ENCODE measurements at regions not wholly inside any gene's neighbourhood (a gene's known extent, or its start where the extent isn't known, plus 50 kb on each side); places are given as distances from the start of the nearest gene placed in this dataset.
"Not testable (repeated sequence)": the region's sequence is repeated elsewhere in the genome, so short reads cannot be mapped to it uniquely, and the experiment has no call there.

DNA sequence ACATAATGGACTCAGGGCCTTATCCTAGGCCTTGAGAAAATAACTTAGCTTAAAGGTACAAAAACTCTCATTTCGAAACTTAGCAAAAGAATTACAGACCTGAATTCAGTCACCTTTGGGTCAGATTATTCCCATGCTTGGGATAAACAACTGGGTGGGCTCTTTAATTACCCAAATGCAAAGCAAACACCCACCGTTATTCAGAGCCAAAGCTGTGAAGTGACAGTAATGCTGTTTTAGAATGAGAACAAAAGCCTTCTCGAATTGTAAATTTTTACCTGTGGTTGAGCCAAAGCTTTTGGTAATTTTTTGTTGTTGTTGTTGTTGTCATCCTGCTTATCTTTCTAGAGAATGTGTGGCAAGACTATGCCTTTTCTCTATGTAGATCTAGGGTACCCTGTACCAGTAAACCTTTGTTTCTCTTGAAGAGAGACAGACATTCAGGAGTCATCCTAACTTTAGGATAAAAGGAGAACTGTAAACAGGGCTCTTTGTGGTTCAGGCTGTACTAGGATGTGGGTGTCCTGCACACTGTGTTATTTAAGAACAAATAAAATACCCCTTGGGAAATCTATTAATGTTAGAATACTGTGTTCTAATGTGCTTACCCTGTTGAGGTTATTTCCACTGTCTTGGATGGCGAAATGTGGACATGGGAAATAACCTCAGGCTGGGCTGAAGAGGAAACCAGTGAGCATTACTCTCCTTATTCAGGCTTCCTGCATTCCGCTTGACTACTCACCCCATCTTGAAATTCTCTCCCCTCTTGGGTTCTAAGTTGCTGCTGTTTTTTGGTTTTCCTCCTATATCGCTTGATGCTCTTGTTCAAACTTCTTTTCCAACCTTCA lies 480.7 kb downstream of the CD83 start:
- Histone ChIP-seq H2BK12ac (ENCODE audit: low read length in 2 of 2) (no peak overlapping the region), H2BK5ac (ENCODE audit: low read depth, low read length, poor library complexity, severe bottlenecking) (no peak overlapping the region), H2AK5ac (ENCODE audit: low read length, severe bottlenecking) (no peak overlapping the region), H3K4ac (ENCODE audit: low read depth in 1 of 2, low read length in 2 of 2) (no peak overlapping the region), H3K23ac (ENCODE audit: low read length in 2 of 2) (no peak overlapping the region), H3K18ac (ENCODE audit: low read depth in 1 of 2, low read length in 2 of 2) (no peak overlapping the region), H4K91ac (ENCODE audit: low read length) (no peak overlapping the region), H3K4me3 (ENCODE audit: insufficient read depth in 1 of 2, low read depth in 1 of 2, low read length in 2 of 2) (no peak overlapping the region), H3K4me2 (ENCODE audit: low read length, poor library complexity, severe bottlenecking) (no peak overlapping the region), H3K9ac (ENCODE audit: low read length) (no peak overlapping the region), H3K14ac (ENCODE audit: low read length in 2 of 2) (no peak overlapping the region), H3K27me3 (ENCODE audit: control insufficient read depth in 1 of 2, insufficient read depth in 1 of 2, low read length in 2 of 2) (no peaks in the 10 kb centered on the region), H2AFZ (ENCODE audit: low read depth, low read length) (no peak overlapping the region), H3K36me3 (ENCODE audit: control insufficient read depth in 1 of 2, insufficient read depth in 2 of 2, low read depth in 1 of 2, low read length in 2 of 2) (no peaks in the 10 kb centered on the region), H3K27ac (ENCODE audit: low read length, poor library complexity, severe bottlenecking) (no peak overlapping the region), H3K79me1 (replicated peaks; ENCODE audit: low read length, poor library complexity, severe bottlenecking) (no peaks in the 10 kb centered on the region), H2BK15ac (ENCODE audit: low read depth, poor library complexity, severe bottlenecking) (no peak overlapping the region), H2BK120ac (ENCODE audit: low read depth, low read length) (no peak overlapping the region), H3K9me3 (ENCODE audit: control insufficient read depth, low read length) (peaks cover 8% of the 10 kb centered on the region), H3K4me1 (ENCODE audit: control insufficient read depth, insufficient read depth, low read depth, low read length) (no peaks in the 10 kb centered on the region), H4K8ac (ENCODE audit: low read length) (no peak overlapping the region)
- 70% methylated on average over 6 of the region's 6 CpGs for WGBS
- no peak for DNase-seq

DNA sequence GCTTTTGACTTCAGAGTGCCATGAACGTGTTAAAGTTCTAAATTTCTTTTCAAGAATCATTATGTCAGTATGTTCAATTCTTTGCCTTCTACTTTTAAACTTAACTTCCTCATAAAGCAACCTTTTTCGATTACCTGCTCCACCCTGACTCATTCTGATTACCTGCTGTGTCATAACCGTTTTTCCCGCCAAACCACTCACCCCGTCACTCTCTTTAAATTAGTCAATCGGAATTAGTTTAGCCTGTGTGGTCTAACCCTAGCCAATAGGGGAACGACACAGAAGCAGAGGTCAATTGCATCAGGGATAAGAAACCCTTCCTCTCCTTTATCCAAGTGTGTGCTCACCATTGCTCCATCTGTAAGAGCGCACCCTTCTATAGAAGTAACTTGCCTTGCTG lies 482.7 kb downstream of the CD83 start:
- H3K4me2 ChIP-seq (ENCODE audit: low read length, poor library complexity, severe bottlenecking); H2BK15ac ChIP-seq (ENCODE audit: low read depth, poor library complexity, severe bottlenecking); H3K9ac ChIP-seq (ENCODE audit: low read length); H3K27ac ChIP-seq (ENCODE audit: low read length, poor library complexity, severe bottlenecking); H3K27me3 ChIP-seq (ENCODE audit: control insufficient read depth in 1 of 2, insufficient read depth in 1 of 2, low read length in 2 of 2); H2AFZ ChIP-seq (ENCODE audit: low read depth, low read length); H4K91ac ChIP-seq (ENCODE audit: low read length); H3K14ac ChIP-seq (ENCODE audit: low read length in 2 of 2); H3K4ac ChIP-seq (ENCODE audit: low read depth in 1 of 2, low read length in 2 of 2); H3K23ac ChIP-seq (ENCODE audit: low read length in 2 of 2); H3K18ac ChIP-seq (ENCODE audit: low read depth in 1 of 2, low read length in 2 of 2); H3K9me3 ChIP-seq (ENCODE audit: control insufficient read depth, low read length); H2BK120ac ChIP-seq (ENCODE audit: low read depth, low read length); DNase-seq; H2BK12ac ChIP-seq (ENCODE audit: low read length in 2 of 2); H3K36me3 ChIP-seq (ENCODE audit: control insufficient read depth in 1 of 2, insufficient read depth in 2 of 2, low read depth in 1 of 2, low read length in 2 of 2); H2AK5ac ChIP-seq (ENCODE audit: low read length, severe bottlenecking); H3K4me1 ChIP-seq (ENCODE audit: control insufficient read depth, insufficient read depth, low read depth, low read length); H3K79me1 ChIP-seq (replicated peaks; ENCODE audit: low read length, poor library complexity, severe bottlenecking); H2BK5ac ChIP-seq (ENCODE audit: low read depth, low read length, poor library complexity, severe bottlenecking); H4K8ac ChIP-seq (ENCODE audit: low read length); H3K4me3 ChIP-seq (ENCODE audit: insufficient read depth in 1 of 2, low read depth in 1 of 2, low read length in 2 of 2): not testable (repeated sequence)
- 91% methylated on average over 7 of the region's 8 CpGs for WGBS

DNA sequence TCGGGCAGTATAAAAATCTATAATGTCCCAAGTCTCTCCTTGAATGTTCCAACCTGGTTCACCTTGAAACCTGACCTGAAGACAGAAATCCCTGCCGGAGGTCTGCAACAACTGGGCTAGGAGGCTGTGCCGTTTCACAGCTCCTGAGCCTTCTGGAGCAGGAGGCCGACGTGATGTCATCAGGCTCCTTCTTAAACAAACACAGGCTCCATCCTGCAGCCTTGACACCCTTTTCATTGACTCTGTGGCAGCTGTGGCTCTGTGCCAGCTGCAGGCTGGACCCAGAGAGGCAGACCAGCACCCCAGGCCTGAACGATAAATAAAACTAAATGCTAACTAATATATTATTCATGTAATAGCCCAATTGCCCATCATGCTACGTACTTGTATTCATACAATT lies 483.9 kb downstream of the CD83 start:
- H2BK120ac ChIP-seq (ENCODE audit: low read depth, low read length), result no peak overlapping the region
- H4K8ac ChIP-seq (ENCODE audit: low read length), result no peak overlapping the region
- no peak overlapping the region for H3K23ac ChIP-seq (ENCODE audit: low read length in 2 of 2)
- H2AK5ac ChIP-seq (ENCODE audit: low read length, severe bottlenecking), result no peak overlapping the region
- 80% methylated on average over 5 of the region's 7 CpGs for WGBS
- no peak overlapping the region for H3K4me3 ChIP-seq (ENCODE audit: insufficient read depth in 1 of 2, low read depth in 1 of 2, low read length in 2 of 2)
- H2BK12ac ChIP-seq (ENCODE audit: low read length in 2 of 2), result no peak overlapping the region
- H2AFZ ChIP-seq (ENCODE audit: low read depth, low read length), result no peak overlapping the region
- H3K4me2 ChIP-seq (ENCODE audit: low read length, poor library complexity, severe bottlenecking), result no peak overlapping the region
- DNase-seq, result no peak
- no peak overlapping the region for H2BK15ac ChIP-seq (ENCODE audit: low read depth, poor library complexity, severe bottlenecking)
- no peak overlapping the region for H4K91ac ChIP-seq (ENCODE audit: low read length)
- H3K27ac ChIP-seq (ENCODE audit: low read length, poor library complexity, severe bottlenecking), result no peak overlapping the region
- no peak overlapping the region for H3K18ac ChIP-seq (ENCODE audit: low read depth in 1 of 2, low read length in 2 of 2)
- H3K36me3 ChIP-seq (ENCODE audit: control insufficient read depth in 1 of 2, insufficient read depth in 2 of 2, low read depth in 1 of 2, low read length in 2 of 2), result no peaks in the 10 kb centered on the region
- H3K27me3 ChIP-seq (ENCODE audit: control insufficient read depth in 1 of 2, insufficient read depth in 1 of 2, low read length in 2 of 2), result no peaks in the 10 kb centered on the region
- H3K9ac ChIP-seq (ENCODE audit: low read length), result no peak overlapping the region
- no peaks in the 10 kb centered on the region for H3K79me1 ChIP-seq (replicated peaks; ENCODE audit: low read length, poor library complexity, severe bottlenecking)
- no peaks in the 10 kb centered on the region for H3K4me1 ChIP-seq (ENCODE audit: control insufficient read depth, insufficient read depth, low read depth, low read length)
- H3K9me3 ChIP-seq (ENCODE audit: control insufficient read depth, low read length), result peaks cover 7% of the 10 kb centered on the region
- H3K14ac ChIP-seq (ENCODE audit: low read length in 2 of 2), result no peak overlapping the region
- no peak overlapping the region for H3K4ac ChIP-seq (ENCODE audit: low read depth in 1 of 2, low read length in 2 of 2)
- H2BK5ac ChIP-seq (ENCODE audit: low read depth, low read length, poor library complexity, severe bottlenecking), result no peak overlapping the region

DNA sequence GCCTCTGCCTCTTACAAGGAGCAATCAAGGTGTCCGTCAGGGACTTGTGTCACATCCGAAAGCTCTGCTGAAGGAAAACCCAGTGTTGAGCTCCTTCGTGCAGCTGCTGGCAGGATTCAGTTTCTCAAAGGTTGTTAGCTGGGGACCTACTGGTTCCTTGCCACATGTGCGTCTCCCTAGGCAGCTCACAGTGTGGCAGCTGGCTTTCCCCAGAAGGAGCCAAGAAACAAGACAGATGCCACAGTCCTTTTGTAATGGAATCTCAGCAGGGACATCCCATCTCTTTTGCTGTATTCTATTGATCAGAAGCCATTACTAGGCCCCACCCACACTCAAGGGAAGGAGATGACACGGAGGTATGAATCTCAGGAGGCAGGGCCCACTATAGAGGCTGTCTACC lies 488.8 kb downstream of the CD83 start:
- DNase-seq, result no peak
- no peak overlapping the region for H4K8ac ChIP-seq (ENCODE audit: low read length)
- no peak overlapping the region for H2AK5ac ChIP-seq (ENCODE audit: low read length, severe bottlenecking)
- H4K91ac ChIP-seq (ENCODE audit: low read length), result no peak overlapping the region
- no peak overlapping the region for H2BK5ac ChIP-seq (ENCODE audit: low read depth, low read length, poor library complexity, severe bottlenecking)
- 92% methylated on average over 5 of the region's 5 CpGs for WGBS
- no peak overlapping the region for H3K4ac ChIP-seq (ENCODE audit: low read depth in 1 of 2, low read length in 2 of 2)
- H3K79me1 ChIP-seq (replicated peaks; ENCODE audit: low read length, poor library complexity, severe bottlenecking), result no peaks in the 10 kb centered on the region
- no peak overlapping the region for H3K27ac ChIP-seq (ENCODE audit: low read length, poor library complexity, severe bottlenecking)
- no peak overlapping the region for H3K4me2 ChIP-seq (ENCODE audit: low read length, poor library complexity, severe bottlenecking)
- H3K23ac ChIP-seq (ENCODE audit: low read length in 2 of 2), result no peak overlapping the region
- no peak overlapping the region for H3K9ac ChIP-seq (ENCODE audit: low read length)
- H3K4me1 ChIP-seq (ENCODE audit: control insufficient read depth, insufficient read depth, low read depth, low read length), result no peaks in the 10 kb centered on the region
- no peak overlapping the region for H3K14ac ChIP-seq (ENCODE audit: low read length in 2 of 2)
- H3K9me3 ChIP-seq (ENCODE audit: control insufficient read depth, low read length), result no peaks in the 10 kb centered on the region
- H3K36me3 ChIP-seq (ENCODE audit: control insufficient read depth in 1 of 2, insufficient read depth in 2 of 2, low read depth in 1 of 2, low read length in 2 of 2), result no peaks in the 10 kb centered on the region
- H2BK12ac ChIP-seq (ENCODE audit: low read length in 2 of 2), result no peak overlapping the region
- no peaks in the 10 kb centered on the region for H3K27me3 ChIP-seq (ENCODE audit: control insufficient read depth in 1 of 2, insufficient read depth in 1 of 2, low read length in 2 of 2)
- H2BK120ac ChIP-seq (ENCODE audit: low read depth, low read length), result no peak overlapping the region
- H3K4me3 ChIP-seq (ENCODE audit: insufficient read depth in 1 of 2, low read depth in 1 of 2, low read length in 2 of 2), result no peak overlapping the region
- H2AFZ ChIP-seq (ENCODE audit: low read depth, low read length), result no peak overlapping the region
- no peak overlapping the region for H3K18ac ChIP-seq (ENCODE audit: low read depth in 1 of 2, low read length in 2 of 2)
- no peak overlapping the region for H2BK15ac ChIP-seq (ENCODE audit: low read depth, poor library complexity, severe bottlenecking)

Data from mesenchymal stem cell (in vitro differentiated cells and primary cell).